ENCODE measurements at regions not wholly inside any gene's neighbourhood (a gene's known extent, or its start where the extent isn't known, plus 50 kb on each side); places are given as distances from the start of the nearest gene placed in this dataset.

DNA sequence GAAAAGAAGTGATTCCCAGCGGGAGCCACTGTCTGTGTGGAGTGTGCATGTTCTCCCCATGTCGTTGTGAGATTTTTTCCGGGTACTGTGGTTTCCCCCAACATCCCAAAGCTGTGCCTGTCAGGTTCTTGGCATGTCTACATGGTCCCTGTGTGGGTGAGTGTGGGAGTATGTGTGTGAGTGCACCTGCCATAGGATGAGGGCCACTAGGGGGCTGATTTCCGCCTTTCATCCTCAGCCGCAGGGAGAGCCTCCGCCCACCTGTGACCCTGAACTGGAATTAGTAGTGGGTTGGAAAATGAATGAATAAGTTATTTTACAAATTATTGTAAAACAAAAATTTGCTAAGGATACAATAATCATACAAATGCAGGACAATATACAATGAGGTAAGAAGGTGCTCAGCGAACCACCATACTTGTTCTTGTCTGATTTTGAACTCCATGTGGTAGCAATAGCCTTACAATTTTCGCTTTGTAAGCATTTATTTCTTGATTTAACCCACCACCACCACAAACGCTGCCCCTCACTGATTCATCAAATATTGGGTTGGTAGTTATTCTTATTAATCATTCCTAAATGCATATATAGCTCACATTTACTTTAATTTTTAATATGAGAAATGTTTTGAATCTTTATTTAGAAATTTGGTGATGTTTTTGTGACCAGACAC lies 641.2 kb upstream of the VSTM2A start:
- DNase-seq (ENCODE audit: insufficient read length, low spot score), result no peak
- TF ChIP-seq TAF1 (IDR thresholded peaks at IDR 0.05; ENCODE audit: low read depth, low read length) (no peak), POU2F2 (IDR thresholded peaks at IDR 0.05; ENCODE audit: low read depth, low read length) (no peak), SPI1 (IDR thresholded peaks at IDR 0.05; ENCODE audit: low read depth, low read length) (no peak), POLR2A (IDR thresholded peaks at IDR 0.05; ENCODE audit: low read depth, low read length) (no peak), PAX5 (IDR thresholded peaks at IDR 0.05; ENCODE audit: insufficient read depth, low read length, severe bottlenecking) (no peak), POLR2AphosphoS5 (IDR thresholded peaks at IDR 0.05; ENCODE audit: low read depth, low read length) (no peak)
- FAIRE-seq, result no peak

DNA sequence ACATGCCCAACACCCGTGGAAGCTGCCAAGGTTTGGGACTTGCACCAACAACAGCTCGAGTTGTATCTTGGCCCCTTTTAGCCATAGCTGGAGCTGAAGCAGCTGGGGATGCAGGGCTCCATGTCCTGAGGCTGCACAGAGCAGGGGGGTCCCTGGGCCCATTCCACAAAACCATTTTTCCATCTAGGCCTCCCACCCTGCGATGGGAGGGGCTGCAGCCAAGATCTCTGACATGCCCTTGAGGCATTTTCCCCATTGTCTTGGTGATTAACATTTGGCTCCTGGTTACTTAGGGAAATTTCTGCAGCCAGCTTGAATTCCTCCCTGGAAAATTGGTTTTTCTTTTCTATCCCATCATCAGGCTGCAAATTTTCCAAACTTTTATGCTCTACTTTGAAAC lies 637.8 kb upstream of the VSTM2A start:
- TF ChIP-seq TAF1 (IDR thresholded peaks at IDR 0.05; ENCODE audit: low read depth, low read length), result no peak
- no peak for TF ChIP-seq POU2F2 (IDR thresholded peaks at IDR 0.05; ENCODE audit: low read depth, low read length)
- no peak for TF ChIP-seq POLR2AphosphoS5 (IDR thresholded peaks at IDR 0.05; ENCODE audit: low read depth, low read length)
- TF ChIP-seq SPI1 (IDR thresholded peaks at IDR 0.05; ENCODE audit: low read depth, low read length), result no peak
- TF ChIP-seq PAX5 (IDR thresholded peaks at IDR 0.05; ENCODE audit: insufficient read depth, low read length, severe bottlenecking), result no peak
- no peak for TF ChIP-seq POLR2A (IDR thresholded peaks at IDR 0.05; ENCODE audit: low read depth, low read length)
- no peak for DNase-seq (ENCODE audit: insufficient read length, low spot score)
- no peak for FAIRE-seq

GRCh38 chr7:53917637-53918036 lies 624.5 kb upstream of the VSTM2A start:
- DNase-seq (ENCODE audit: insufficient read length, low spot score) (no peak), FAIRE-seq (no peak)
- TF ChIP-seq TAF1 (IDR thresholded peaks at IDR 0.05; ENCODE audit: low read depth, low read length), result no peak
- no peak for TF ChIP-seq POLR2AphosphoS5 (IDR thresholded peaks at IDR 0.05; ENCODE audit: low read depth, low read length)
- no peak for TF ChIP-seq SPI1 (IDR thresholded peaks at IDR 0.05; ENCODE audit: low read depth, low read length)
- no peak for TF ChIP-seq POLR2A (IDR thresholded peaks at IDR 0.05; ENCODE audit: low read depth, low read length)
- no peak for TF ChIP-seq PAX5 (IDR thresholded peaks at IDR 0.05; ENCODE audit: insufficient read depth, low read length, severe bottlenecking)
- no peak for TF ChIP-seq POU2F2 (IDR thresholded peaks at IDR 0.05; ENCODE audit: low read depth, low read length)

GRCh38 chr7:53920011-53920410 lies 622.2 kb upstream of the VSTM2A start:
- TF ChIP-seq TAF1 (IDR thresholded peaks at IDR 0.05; ENCODE audit: low read depth, low read length) (no peak), SPI1 (IDR thresholded peaks at IDR 0.05; ENCODE audit: low read depth, low read length) (no peak), POU2F2 (IDR thresholded peaks at IDR 0.05; ENCODE audit: low read depth, low read length) (no peak), POLR2AphosphoS5 (IDR thresholded peaks at IDR 0.05; ENCODE audit: low read depth, low read length) (no peak), PAX5 (IDR thresholded peaks at IDR 0.05; ENCODE audit: insufficient read depth, low read length, severe bottlenecking) (no peak), POLR2A (IDR thresholded peaks at IDR 0.05; ENCODE audit: low read depth, low read length) (no peak)
- FAIRE-seq (no peak), DNase-seq (ENCODE audit: insufficient read length, low spot score) (no peak)

DNA sequence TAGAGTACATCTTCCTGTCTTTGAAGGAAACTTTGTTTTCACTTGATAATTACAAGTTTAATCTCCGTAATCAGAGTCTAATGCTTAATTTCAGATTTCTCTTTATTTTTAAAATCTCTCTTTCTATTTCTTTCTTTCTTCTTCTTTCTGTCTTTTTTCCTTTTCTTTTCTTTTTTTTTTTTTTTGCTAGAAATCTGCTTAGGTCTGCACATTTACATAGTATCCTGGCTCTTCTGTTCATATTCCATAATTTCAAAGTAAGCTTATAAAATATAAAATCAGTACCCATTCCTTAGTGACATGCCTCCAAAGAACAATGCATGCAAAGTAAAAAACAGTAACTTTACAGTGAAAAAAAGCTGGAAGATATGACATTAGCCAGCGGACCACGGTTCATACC lies 601.7 kb upstream of the VSTM2A start:
- no peak for FAIRE-seq

DNA sequence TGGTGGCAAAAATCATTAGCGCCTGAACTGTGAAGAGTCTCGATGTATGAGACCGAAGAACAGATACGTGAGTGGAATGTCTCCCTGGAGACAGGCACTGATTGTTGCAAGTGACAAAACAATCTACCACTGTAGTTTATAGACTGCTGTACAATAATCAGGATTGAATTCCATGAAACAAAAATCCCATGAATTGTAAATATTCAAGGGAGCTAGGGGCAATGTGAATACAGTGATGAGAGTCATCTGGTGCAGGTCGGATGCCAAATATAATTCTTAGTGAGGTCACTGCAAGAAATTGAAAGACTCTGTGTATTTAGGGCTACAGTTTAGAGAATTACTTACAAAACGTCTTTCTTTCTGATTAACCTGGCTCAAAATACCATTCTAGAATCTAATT lies 594.4 kb upstream of the VSTM2A start:
- no peak for DNase-seq (ENCODE audit: insufficient read length, low spot score)
- FAIRE-seq, result no peak
- TF ChIP-seq SPI1 (IDR thresholded peaks at IDR 0.05; ENCODE audit: low read depth, low read length) (no peak), TAF1 (IDR thresholded peaks at IDR 0.05; ENCODE audit: low read depth, low read length) (no peak), PAX5 (IDR thresholded peaks at IDR 0.05; ENCODE audit: insufficient read depth, low read length, severe bottlenecking) (no peak), POU2F2 (IDR thresholded peaks at IDR 0.05; ENCODE audit: low read depth, low read length) (no peak), POLR2A (IDR thresholded peaks at IDR 0.05; ENCODE audit: low read depth, low read length) (no peak), POLR2AphosphoS5 (IDR thresholded peaks at IDR 0.05; ENCODE audit: low read depth, low read length) (no peak)

More for the DNA sequence above, 601.7 kb upstream of the VSTM2A start:
- TF ChIP-seq PAX5 (IDR thresholded peaks at IDR 0.05; ENCODE audit: insufficient read depth, low read length, severe bottlenecking), result no peak
- no peak for TF ChIP-seq POU2F2 (IDR thresholded peaks at IDR 0.05; ENCODE audit: low read depth, low read length)
- no peak for TF ChIP-seq POLR2A (IDR thresholded peaks at IDR 0.05; ENCODE audit: low read depth, low read length)
- no peak for TF ChIP-seq TAF1 (IDR thresholded peaks at IDR 0.05; ENCODE audit: low read depth, low read length)
- TF ChIP-seq SPI1 (IDR thresholded peaks at IDR 0.05; ENCODE audit: low read depth, low read length), result no peak
- no peak for TF ChIP-seq POLR2AphosphoS5 (IDR thresholded peaks at IDR 0.05; ENCODE audit: low read depth, low read length)
- DNase-seq (ENCODE audit: insufficient read length, low spot score), result no peak

DNA sequence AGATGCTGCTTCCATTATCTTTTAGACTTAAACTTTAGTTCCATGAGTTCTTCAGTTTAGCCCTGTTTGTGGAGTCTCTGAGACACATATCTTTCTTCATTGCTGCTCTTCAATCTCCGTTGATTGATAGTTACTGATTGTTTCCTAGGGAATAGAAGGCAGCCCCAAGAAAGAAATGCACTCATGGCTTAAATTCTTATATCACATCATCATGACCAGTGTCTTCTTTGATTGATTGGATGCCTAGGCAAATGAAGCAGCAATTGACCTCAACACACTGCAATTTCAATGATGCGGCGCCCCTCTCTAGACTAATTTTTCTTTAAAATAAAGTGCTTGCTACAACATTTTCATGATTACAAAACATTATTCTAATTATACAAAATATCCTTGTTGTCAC lies 576.5 kb upstream of the VSTM2A start:
- DNase-seq (ENCODE audit: insufficient read length, low spot score) (no peak), FAIRE-seq (no peak)
- TF ChIP-seq POU2F2 (IDR thresholded peaks at IDR 0.05; ENCODE audit: low read depth, low read length) (no peak), POLR2A (IDR thresholded peaks at IDR 0.05; ENCODE audit: low read depth, low read length) (no peak), POLR2AphosphoS5 (IDR thresholded peaks at IDR 0.05; ENCODE audit: low read depth, low read length) (no peak), PAX5 (IDR thresholded peaks at IDR 0.05; ENCODE audit: insufficient read depth, low read length, severe bottlenecking) (no peak), TAF1 (IDR thresholded peaks at IDR 0.05; ENCODE audit: low read depth, low read length) (no peak), SPI1 (IDR thresholded peaks at IDR 0.05; ENCODE audit: low read depth, low read length) (no peak)

GRCh38 chr7:53983480-53983879 lies 558.7 kb upstream of the VSTM2A start:
- no peak for FAIRE-seq
- DNase-seq (ENCODE audit: insufficient read length, low spot score), result no peak
- TF ChIP-seq POLR2A (IDR thresholded peaks at IDR 0.05; ENCODE audit: low read depth, low read length) (no peak), SPI1 (IDR thresholded peaks at IDR 0.05; ENCODE audit: low read depth, low read length) (no peak), PAX5 (IDR thresholded peaks at IDR 0.05; ENCODE audit: insufficient read depth, low read length, severe bottlenecking) (no peak), POU2F2 (IDR thresholded peaks at IDR 0.05; ENCODE audit: low read depth, low read length) (no peak), POLR2AphosphoS5 (IDR thresholded peaks at IDR 0.05; ENCODE audit: low read depth, low read length) (no peak), TAF1 (IDR thresholded peaks at IDR 0.05; ENCODE audit: low read depth, low read length) (no peak)

DNA sequence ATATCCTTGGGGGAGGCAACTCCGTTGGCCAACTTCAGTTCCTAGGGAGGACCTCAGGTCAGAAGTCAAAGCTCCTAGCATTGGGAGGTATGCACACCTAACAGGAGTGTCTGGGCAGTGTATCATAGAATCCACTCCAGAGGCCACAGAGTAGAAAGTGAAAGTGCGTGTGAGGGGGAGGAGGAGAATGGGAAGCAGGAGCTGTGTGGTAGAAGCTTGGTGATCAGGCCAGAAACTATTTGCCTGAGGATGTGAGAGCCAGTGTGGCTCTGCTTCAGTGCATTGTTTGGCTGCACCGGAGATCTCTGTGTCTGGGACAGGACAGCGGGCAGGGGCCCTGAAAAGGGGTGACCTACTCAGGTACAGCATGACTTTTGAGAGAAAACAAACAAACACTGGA lies 557.4 kb upstream of the VSTM2A start:
- FAIRE-seq, result no peak
- DNase-seq (ENCODE audit: insufficient read length, low spot score), result no peak
- TF ChIP-seq POLR2A (IDR thresholded peaks at IDR 0.05; ENCODE audit: low read depth, low read length) (no peak), POU2F2 (IDR thresholded peaks at IDR 0.05; ENCODE audit: low read depth, low read length) (no peak), POLR2AphosphoS5 (IDR thresholded peaks at IDR 0.05; ENCODE audit: low read depth, low read length) (no peak), TAF1 (IDR thresholded peaks at IDR 0.05; ENCODE audit: low read depth, low read length) (no peak), SPI1 (IDR thresholded peaks at IDR 0.05; ENCODE audit: low read depth, low read length) (no peak), PAX5 (IDR thresholded peaks at IDR 0.05; ENCODE audit: insufficient read depth, low read length, severe bottlenecking) (no peak)
